ENCODE measurements at regions not wholly inside any gene's neighbourhood (a gene's known extent, or its start where the extent isn't known, plus 50 kb on each side); places are given as distances from the start of the nearest gene placed in this dataset.

- Mint-ChIP-seq H3K4me1 (no peaks in the 10 kb centered on the region), H3K9me3 (peaks cover 1% of the 10 kb centered on the region), H3K4me3 (no peak overlapping the region), H3K27ac (no peak overlapping the region), H3K27me3 (no peaks in the 10 kb centered on the region), H3K36me3 (no peaks in the 10 kb centered on the region)
- ATAC-seq (ENCODE audit: low read depth) = no peak
- no peak for DNase-seq (ENCODE audit: low spot score in 2 of 2)
Observed at GRCh38 chr5:2639425-2639824, 112.1 kb downstream of the IRX2 start.

DNA sequence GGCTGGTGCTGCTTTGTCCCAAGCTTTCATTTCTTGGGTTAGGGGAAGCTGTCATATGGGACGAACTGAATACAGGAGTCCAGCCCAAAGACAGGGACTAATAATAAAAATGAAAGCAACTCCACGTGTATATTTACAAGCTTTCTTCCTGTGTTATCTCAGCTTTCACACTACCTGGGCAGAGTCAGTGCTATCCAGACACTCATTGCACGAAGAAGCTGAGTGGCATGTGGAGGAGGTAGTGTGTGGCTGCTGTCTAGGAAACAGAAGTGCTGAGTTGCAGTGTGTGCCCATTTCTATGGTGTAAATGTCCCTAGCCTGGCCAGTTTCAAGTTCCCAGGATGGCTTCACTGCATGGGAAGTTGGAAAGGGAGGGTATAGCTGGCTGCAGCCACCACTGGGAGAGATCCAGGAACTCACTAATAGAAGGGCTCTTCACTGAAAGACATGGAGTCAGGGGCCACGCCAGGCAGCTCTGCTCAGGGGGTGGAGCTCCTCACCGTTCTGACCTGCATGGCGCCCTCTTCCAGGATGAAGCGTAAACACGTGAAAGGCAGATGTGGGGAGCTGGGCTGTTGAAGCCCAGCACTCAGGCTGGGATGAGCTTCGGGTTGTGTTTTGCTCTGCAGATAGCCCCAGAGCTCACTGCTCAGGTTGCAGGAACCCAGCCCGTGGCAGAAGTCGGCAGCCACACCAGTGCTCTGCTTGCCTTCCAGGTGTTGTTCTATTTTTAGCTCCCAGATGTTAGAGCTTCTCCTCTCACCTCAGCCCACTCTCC, 116.9 kb downstream of the IRX2 start:
- Mint-ChIP-seq H3K4me3 (no peak overlapping the region), H3K36me3 (no peaks in the 10 kb centered on the region), H3K27ac (no peak overlapping the region), H3K4me1 (no peaks in the 10 kb centered on the region), H3K27me3 (no peaks in the 10 kb centered on the region), H3K9me3 (peaks cover 1% of the 10 kb centered on the region)
- DNase-seq (ENCODE audit: low spot score in 2 of 2) (no peak), ATAC-seq (ENCODE audit: low read depth) (no peak)

DNA sequence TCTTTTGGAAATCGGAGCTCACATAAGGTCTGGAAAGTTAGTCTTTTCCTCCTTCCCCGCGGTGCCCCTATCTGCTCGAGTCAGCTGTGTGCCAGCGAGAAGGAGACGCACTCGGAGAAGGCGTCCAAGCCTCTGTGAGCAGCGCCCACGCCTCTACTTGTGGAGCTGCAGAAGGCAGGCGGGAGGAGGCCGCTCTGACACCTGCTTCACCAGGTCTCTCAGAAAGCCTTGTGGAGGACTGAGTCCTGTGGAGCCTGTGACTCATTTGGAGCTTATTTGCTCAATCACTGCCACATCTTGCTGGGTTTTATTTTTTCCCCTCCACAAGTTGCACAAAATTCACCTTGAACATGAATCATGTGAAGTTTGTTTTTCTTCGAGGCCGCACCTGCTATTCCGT, 117.5 kb downstream of the IRX2 start:
- no peaks in the 10 kb centered on the region for H3K27me3 Mint-ChIP-seq
- H3K27ac Mint-ChIP-seq = no peak overlapping the region
- H3K36me3 Mint-ChIP-seq = no peaks in the 10 kb centered on the region
- peaks cover 1% of the 10 kb centered on the region for H3K9me3 Mint-ChIP-seq
- H3K4me1 Mint-ChIP-seq = no peaks in the 10 kb centered on the region
- ATAC-seq (ENCODE audit: low read depth) (no peak), DNase-seq (ENCODE audit: low spot score in 2 of 2) (no peak)
- H3K4me3 Mint-ChIP-seq = no peak overlapping the region

DNA sequence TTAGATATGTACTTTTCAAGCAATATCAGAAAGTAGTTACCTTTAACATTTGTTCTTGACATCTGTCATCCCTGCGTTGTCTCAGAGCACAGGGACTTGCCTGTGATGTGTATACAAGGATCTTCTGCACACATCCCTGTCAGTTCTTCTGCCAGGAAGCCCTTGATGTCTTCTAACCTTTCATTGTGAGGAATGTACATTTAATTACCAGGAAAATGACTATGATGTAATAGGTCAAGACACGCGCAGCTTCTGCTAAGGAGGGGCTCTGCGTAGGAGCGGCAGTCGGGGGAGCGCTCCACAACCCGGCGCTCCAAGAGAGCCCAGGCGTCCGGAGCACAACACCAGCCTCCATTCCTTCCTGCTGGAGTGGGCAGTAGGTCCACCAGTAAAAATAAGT, 119.7 kb downstream of the IRX2 start:
- Mint-ChIP-seq H3K9me3 (peaks cover 4% of the 10 kb centered on the region), H3K27ac (no peak overlapping the region), H3K27me3 (no peaks in the 10 kb centered on the region), H3K4me1 (no peaks in the 10 kb centered on the region), H3K36me3 (no peaks in the 10 kb centered on the region), H3K4me3 (no peak overlapping the region)
- no peak for DNase-seq (ENCODE audit: low spot score in 2 of 2)
- no peak for ATAC-seq (ENCODE audit: low read depth)

DNA sequence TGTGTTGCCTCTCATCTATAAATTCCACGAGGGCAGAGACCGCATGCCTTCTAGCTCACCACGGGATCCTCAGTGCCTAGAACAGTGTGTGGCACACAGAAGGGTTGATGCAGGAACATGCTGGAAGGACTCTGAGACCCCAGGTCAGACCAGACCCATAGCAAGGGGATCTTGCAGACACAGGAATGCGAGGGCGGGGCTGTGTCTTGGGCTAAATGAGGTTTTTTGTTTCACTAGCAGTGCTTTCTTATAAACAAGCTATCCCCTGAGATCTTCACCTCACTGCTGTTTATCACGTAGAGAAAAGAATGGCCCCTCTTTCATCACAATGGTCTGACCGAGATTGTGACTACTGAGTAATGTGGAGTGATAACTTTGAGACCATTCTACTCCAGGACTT, 122.4 kb downstream of the IRX2 start:
- Mint-ChIP-seq H3K36me3 (no peaks in the 10 kb centered on the region), H3K9me3 (peaks cover 3% of the 10 kb centered on the region), H3K4me3 (no peak overlapping the region), H3K4me1 (no peaks in the 10 kb centered on the region), H3K27me3 (no peaks in the 10 kb centered on the region), H3K27ac (no peak overlapping the region)
- ATAC-seq (ENCODE audit: low read depth) = no peak
- no peak for DNase-seq (ENCODE audit: low spot score in 2 of 2)

GRCh38 chr5:2627867-2628266, 123.6 kb downstream of the IRX2 start:
- no peak for ATAC-seq (ENCODE audit: low read depth)
- Mint-ChIP-seq H3K36me3 (no peaks in the 10 kb centered on the region), H3K4me1 (no peaks in the 10 kb centered on the region), H3K9me3 (peaks cover 3% of the 10 kb centered on the region), H3K27ac (no peak overlapping the region), H3K27me3 (no peaks in the 10 kb centered on the region), H3K4me3 (no peak overlapping the region)
- no peak for DNase-seq (ENCODE audit: low spot score in 2 of 2)

GRCh38 chr5:2626572-2626971, 124.9 kb downstream of the IRX2 start:
- Mint-ChIP-seq H3K27me3 (no peaks in the 10 kb centered on the region), H3K4me1 (no peaks in the 10 kb centered on the region), H3K4me3 (no peak overlapping the region), H3K27ac (no peak overlapping the region), H3K9me3 (peaks cover 3% of the 10 kb centered on the region), H3K36me3 (no peaks in the 10 kb centered on the region)
- DNase-seq (ENCODE audit: low spot score in 2 of 2) (no peak), ATAC-seq (ENCODE audit: low read depth) (no peak)

GRCh38 chr5:2622866-2623265, 128.6 kb downstream of the IRX2 start:
- no peak for ATAC-seq (ENCODE audit: low read depth)
- Mint-ChIP-seq H3K27me3 (no peaks in the 10 kb centered on the region), H3K27ac (no peak overlapping the region), H3K4me1 (no peaks in the 10 kb centered on the region), H3K4me3 (no peak overlapping the region), H3K36me3 (no peaks in the 10 kb centered on the region), H3K9me3 (no peaks in the 10 kb centered on the region)
- no peak for DNase-seq (ENCODE audit: low spot score in 2 of 2)

GRCh38 chr5:2621631-2622030, 129.8 kb downstream of the IRX2 start:
- DNase-seq (ENCODE audit: low spot score in 2 of 2) (no peak), ATAC-seq (ENCODE audit: low read depth) (no peak)
- Mint-ChIP-seq H3K9me3 (no peaks in the 10 kb centered on the region), H3K4me3 (no peak overlapping the region), H3K36me3 (no peaks in the 10 kb centered on the region), H3K4me1 (no peaks in the 10 kb centered on the region), H3K27ac (no peak overlapping the region), H3K27me3 (no peaks in the 10 kb centered on the region)

DNA sequence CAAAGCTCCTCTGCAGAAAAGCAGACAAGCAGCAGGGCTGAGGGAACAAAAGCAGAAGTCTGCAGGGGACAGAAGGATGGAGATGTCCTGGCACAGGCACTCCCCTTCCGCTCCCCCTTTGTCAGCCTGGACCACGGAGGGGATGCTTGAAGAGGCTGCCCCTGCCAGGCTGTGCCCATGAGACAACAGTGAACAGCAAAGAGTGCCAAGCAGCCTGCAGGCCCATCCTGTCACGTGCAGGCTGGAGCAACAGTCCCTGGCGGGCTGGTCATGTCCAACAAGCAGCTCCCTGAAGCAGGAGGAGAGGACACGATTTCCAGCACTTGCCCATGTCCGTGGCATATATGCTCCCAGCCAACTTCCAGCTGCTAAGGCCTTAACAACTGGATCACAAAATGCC, 132.3 kb downstream of the IRX2 start:
- H3K4me1 Mint-ChIP-seq = no peaks in the 10 kb centered on the region
- no peaks in the 10 kb centered on the region for H3K9me3 Mint-ChIP-seq
- no peak overlapping the region for H3K27ac Mint-ChIP-seq
- ATAC-seq (ENCODE audit: low read depth) (no peak), DNase-seq (ENCODE audit: low spot score in 2 of 2) (no peak)
- no peak overlapping the region for H3K4me3 Mint-ChIP-seq
- H3K27me3 Mint-ChIP-seq = no peaks in the 10 kb centered on the region
- no peaks in the 10 kb centered on the region for H3K36me3 Mint-ChIP-seq

DNA sequence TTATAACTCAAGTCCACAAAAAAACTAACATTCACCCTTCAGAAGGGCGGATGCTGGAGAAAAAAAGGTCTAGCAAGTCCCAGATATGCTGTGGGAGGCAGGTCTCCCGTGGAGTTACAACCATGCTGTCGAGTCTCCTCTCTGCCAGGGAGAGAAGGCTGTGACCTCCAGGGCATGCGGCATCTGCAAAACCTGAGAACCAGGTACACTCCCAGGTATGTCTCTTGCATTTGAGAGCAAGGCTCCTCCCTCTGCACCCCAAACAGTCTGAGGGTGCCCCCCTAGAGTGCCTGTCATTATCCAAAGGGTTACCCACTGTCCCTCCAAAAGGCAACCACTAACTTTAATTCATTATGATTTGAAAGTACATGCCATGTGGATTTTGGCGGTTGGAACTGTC, 134.0 kb downstream of the IRX2 start:
- H3K36me3 Mint-ChIP-seq = no peaks in the 10 kb centered on the region
- H3K4me3 Mint-ChIP-seq = no peak overlapping the region
- H3K27ac Mint-ChIP-seq = no peak overlapping the region
- H3K4me1 Mint-ChIP-seq = no peaks in the 10 kb centered on the region
- DNase-seq (ENCODE audit: low spot score in 2 of 2) = no peak
- no peaks in the 10 kb centered on the region for H3K9me3 Mint-ChIP-seq
- ATAC-seq (ENCODE audit: low read depth) = no peak
- H3K27me3 Mint-ChIP-seq = no peaks in the 10 kb centered on the region

DNA sequence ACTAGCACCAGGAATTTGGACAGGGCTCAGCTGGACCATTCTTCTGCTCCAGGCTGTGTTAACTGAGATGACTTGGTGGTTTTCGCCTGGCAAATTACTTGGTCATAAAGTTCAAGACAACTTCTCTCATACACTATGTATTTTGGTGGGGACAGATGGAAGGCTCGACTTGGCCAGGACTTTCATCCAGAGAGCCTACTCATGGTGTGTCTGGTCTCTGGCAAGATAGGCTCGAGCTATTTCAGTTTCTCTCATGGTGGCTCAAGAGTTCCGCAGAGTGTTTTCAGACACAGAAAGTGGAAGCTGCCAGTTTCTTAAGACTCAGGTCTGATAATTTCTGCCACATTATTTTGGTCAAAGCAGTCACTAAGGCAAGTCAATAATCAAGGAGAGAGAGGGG, 135.6 kb downstream of the IRX2 start:
- DNase-seq (ENCODE audit: low spot score in 2 of 2) = no peak
- no peaks in the 10 kb centered on the region for H3K36me3 Mint-ChIP-seq
- ATAC-seq (ENCODE audit: low read depth) = no peak

GRCh38 chr5:2614571-2614970, 136.9 kb downstream of the IRX2 start:
- no peaks in the 10 kb centered on the region for H3K9me3 Mint-ChIP-seq
- H3K27ac Mint-ChIP-seq = no peak overlapping the region
- ATAC-seq (ENCODE audit: low read depth) = no peak
- no peak for DNase-seq (ENCODE audit: low spot score in 2 of 2)
- H3K4me3 Mint-ChIP-seq = no peak overlapping the region
- H3K27me3 Mint-ChIP-seq = no peaks in the 10 kb centered on the region
- no peaks in the 10 kb centered on the region for H3K36me3 Mint-ChIP-seq
- H3K4me1 Mint-ChIP-seq = no peaks in the 10 kb centered on the region

More for the DNA sequence above, 135.6 kb downstream of the IRX2 start:
- Mint-ChIP-seq H3K4me3 (no peak overlapping the region), H3K27me3 (no peaks in the 10 kb centered on the region), H3K27ac (no peak overlapping the region), H3K9me3 (no peaks in the 10 kb centered on the region), H3K4me1 (no peaks in the 10 kb centered on the region)

GRCh38 chr5:2611659-2612058, 139.8 kb downstream of the IRX2 start:
- H3K36me3 Mint-ChIP-seq = no peaks in the 10 kb centered on the region
- DNase-seq (ENCODE audit: low spot score in 2 of 2) (no peak), ATAC-seq (ENCODE audit: low read depth) (no peak)
- no peaks in the 10 kb centered on the region for H3K27me3 Mint-ChIP-seq
- no peak overlapping the region for H3K4me3 Mint-ChIP-seq
- H3K27ac Mint-ChIP-seq = no peak overlapping the region
- H3K4me1 Mint-ChIP-seq = no peaks in the 10 kb centered on the region
- peaks cover 5% of the 10 kb centered on the region for H3K9me3 Mint-ChIP-seq

DNA sequence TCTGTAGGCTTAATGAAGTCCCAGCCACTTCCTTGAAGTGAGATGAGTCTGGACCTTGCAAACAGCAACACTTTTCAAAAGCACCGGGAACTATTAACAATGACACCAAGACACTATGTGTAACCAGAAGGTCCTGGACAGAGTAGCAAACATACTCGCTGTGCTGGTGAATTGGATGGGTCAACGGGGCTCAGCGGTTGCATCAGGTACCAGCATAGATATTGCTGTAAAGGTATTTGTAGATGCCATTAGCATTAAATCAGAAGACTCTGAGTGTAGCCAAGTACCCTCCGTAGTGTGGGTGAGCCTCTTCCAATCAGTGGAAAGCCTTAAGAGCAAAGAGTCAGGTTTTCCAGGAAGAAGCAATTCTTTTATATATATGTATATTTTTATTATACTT, 140.5 kb downstream of the IRX2 start:
- H3K9me3 Mint-ChIP-seq = peaks cover 5% of the 10 kb centered on the region
- no peaks in the 10 kb centered on the region for H3K4me1 Mint-ChIP-seq
- ATAC-seq (ENCODE audit: low read depth) (no peak), DNase-seq (ENCODE audit: low spot score in 2 of 2) (no peak)
- no peak overlapping the region for H3K27ac Mint-ChIP-seq
- H3K4me3 Mint-ChIP-seq = no peak overlapping the region
- H3K36me3 Mint-ChIP-seq = no peaks in the 10 kb centered on the region
- H3K27me3 Mint-ChIP-seq = no peaks in the 10 kb centered on the region

Data from memory B cell (primary cell).